ENCODE measurements at regions not wholly inside any gene's neighbourhood (a gene's known extent, or its start where the extent isn't known, plus 50 kb on each side); places are given as distances from the start of the nearest gene placed in this dataset.

DNA sequence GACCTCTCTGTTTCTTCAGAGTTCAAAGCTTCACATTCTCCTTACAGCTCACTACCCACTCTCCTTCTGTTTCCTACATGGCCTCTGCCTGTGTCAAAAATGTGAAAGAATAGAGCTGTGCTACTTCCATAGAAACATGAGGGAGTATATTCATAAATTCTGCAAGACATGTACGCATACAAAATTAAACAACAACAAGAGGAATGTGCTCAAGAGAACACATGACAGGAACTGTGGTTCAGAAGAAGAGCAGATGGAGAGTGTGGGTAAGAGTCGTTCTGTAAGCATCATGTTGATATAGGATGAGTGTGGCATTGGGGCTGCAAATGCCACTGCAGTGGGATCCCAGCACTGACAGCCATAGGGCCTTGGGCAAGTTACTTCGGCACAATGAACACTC lies 266.6 kb upstream of the SASH1 start:
- H3K4me1 ChIP-seq, result no peaks in the 10 kb centered on the region
- DNase-seq (ENCODE audit: low read depth in 1 of 2, low spot score in 1 of 2) (no peak), FAIRE-seq (no peak), ATAC-seq (no peak)
- ChIA-PET CTCF (no interaction called here), POLR2A (no interaction called here)
- H3K9me3 ChIP-seq, result no peaks in the 10 kb centered on the region
- H3K4me2 ChIP-seq, result no peak overlapping the region
- no peak overlapping the region for H3K27ac ChIP-seq
- TF ChIP-seq ZC3H11A (IDR thresholded peaks at IDR 0.05), result no peak
- TF ChIP-seq SREBF2 (IDR thresholded peaks at IDR 0.05), result no peak
- TF ChIP-seq MAZ (IDR thresholded peaks at IDR 0.05; ENCODE audit: borderline replicate concordance, low read depth, low read length), result no peak
- TF ChIP-seq FOSB (CRISPR knock-in tag; IDR thresholded peaks at IDR 0.05), result no peak
- TF ChIP-seq TFCP2L1 (CRISPR knock-in tag; IDR thresholded peaks at IDR 0.05), result no peak
- no peak for TF ChIP-seq TP53 (CRISPR knock-in tag; IDR thresholded peaks at IDR 0.05)
- H3K4me3 ChIP-seq, result no peak overlapping the region
- WGBS (ENCODE audit: missing lambda C conversion rate), result 55% methylated on average over 3 of the region's 3 CpGs

DNA sequence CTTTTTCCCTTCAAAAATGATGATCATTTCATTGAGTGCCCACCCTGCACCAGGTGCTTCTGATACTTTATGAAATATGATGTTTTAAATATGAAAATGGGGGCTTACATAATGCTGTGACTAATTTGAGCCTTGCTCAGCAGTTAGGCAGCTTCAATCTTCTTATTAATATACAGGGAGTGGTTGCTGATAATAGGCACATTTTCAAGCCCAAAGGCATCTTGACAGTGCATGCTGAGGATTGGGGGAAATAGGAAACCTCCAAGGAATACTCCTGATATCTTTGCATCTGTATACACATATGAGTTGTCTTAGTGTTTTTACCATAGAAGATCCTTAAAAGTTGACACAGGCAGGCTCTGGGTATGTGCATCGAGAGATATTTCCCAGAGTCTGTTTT lies 262.3 kb upstream of the SASH1 start:
- no peak for FAIRE-seq
- H3K9me3 ChIP-seq, result no peaks in the 10 kb centered on the region
- DNase-seq (ENCODE audit: low read depth in 1 of 2, low spot score in 1 of 2), result no peak
- TF ChIP-seq ZFP36 (IDR thresholded peaks at IDR 0.05; ENCODE audit: borderline replicate concordance, partially characterized antibody) (no peak), CBX2 (IDR thresholded peaks at IDR 0.05; ENCODE audit: borderline replicate concordance, low read depth) (no peak), FOSL2 (IDR thresholded peaks at IDR 0.05) (no peak), FOSL2 (CRISPR knock-in tag; IDR thresholded peaks at IDR 0.05) (no peak), HDAC2 (IDR thresholded peaks at IDR 0.05) (no peak), JUN (IDR thresholded peaks at IDR 0.05) (no peak), CHD2 (IDR thresholded peaks at IDR 0.05; ENCODE audit: low read length, partially characterized antibody) (no peak), RFX5 (IDR thresholded peaks at IDR 0.05) (no peak), BHLHE40 (IDR thresholded peaks at IDR 0.05; ENCODE audit: low read depth, low read length) (no peak), CEBPB (IDR thresholded peaks at IDR 0.05) (no peak)
- TF ChIP-seq, protein P1, sequence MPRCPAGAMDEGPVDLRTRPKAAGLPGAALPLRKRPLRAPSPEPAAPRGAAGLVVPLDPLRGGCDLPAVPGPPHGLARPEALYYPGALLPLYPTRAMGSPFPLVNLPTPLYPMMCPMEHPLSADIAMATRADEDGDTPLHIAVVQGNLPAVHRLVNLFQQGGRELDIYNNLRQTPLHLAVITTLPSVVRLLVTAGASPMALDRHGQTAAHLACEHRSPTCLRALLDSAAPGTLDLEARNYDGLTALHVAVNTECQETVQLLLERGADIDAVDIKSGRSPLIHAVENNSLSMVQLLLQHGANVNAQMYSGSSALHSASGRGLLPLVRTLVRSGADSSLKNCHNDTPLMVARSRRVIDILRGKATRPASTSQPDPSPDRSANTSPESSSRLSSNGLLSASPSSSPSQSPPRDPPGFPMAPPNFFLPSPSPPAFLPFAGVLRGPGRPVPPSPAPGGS (IDR thresholded peaks at IDR 0.05), result no peak
- TF ChIP-seq, protein P2, sequence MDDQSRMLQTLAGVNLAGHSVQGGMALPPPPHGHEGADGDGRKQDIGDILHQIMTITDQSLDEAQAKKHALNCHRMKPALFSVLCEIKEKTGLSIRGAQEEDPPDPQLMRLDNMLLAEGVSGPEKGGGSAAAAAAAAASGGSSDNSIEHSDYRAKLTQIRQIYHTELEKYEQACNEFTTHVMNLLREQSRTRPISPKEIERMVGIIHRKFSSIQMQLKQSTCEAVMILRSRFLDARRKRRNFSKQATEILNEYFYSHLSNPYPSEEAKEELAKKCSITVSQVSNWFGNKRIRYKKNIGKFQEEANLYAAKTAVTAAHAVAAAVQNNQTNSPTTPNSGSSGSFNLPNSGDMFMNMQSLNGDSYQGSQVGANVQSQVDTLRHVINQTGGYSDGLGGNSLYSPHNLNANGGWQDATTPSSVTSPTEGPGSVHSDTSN (IDR thresholded peaks at IDR 0.05), result no peak
- H3K4me3 ChIP-seq, result no peak overlapping the region
- ChIA-PET POLR2A (no interaction called here), CTCF (no interaction called here)
- 33% methylated on average over 1 of the region's 1 CpG for WGBS (ENCODE audit: missing lambda C conversion rate)
- no peak overlapping the region for H3K27ac ChIP-seq
- ATAC-seq, result no peak
- no peaks in the 10 kb centered on the region for H3K4me1 ChIP-seq
- H3K4me2 ChIP-seq, result no peak overlapping the region

DNA sequence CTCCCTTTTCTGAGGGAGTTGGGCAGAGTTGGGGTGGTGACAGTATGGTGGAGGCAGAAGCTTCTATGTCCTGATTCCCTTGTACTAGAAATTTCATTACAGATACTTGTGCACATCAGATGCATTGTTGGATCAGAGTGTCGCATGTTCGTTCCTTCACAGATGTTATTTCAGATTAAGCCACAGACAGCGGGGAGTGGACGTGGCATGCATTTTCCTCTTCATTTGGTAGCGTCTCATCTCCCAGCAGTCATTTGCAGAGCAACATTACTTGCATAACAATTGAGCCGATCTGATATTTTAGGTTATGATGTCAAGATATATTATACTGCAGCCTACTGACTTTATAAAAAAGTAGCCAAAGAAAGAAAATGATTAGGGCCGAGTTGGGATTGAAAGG lies 261.6 kb upstream of the SASH1 start:
- H3K27ac ChIP-seq, result no peak overlapping the region
- TF ChIP-seq NFE2L2 (conservative IDR thresholded peaks at IDR 0.05; ENCODE audit: low read length), result no peak
- TF ChIP-seq CHD2 (IDR thresholded peaks at IDR 0.05; ENCODE audit: low read length, partially characterized antibody), result no peak
- no peaks in the 10 kb centered on the region for H3K9me3 ChIP-seq
- FAIRE-seq, result no peak
- WGBS (ENCODE audit: missing lambda C conversion rate), result 80% methylated on average over 7 of the region's 7 CpGs
- CTCF ChIA-PET, result interaction anchor here (1.2 kb wide), 1 partner anchor 10 kb away, joined by 3 read pairs; no protein-coding TSS in a partner anchor
- ATAC-seq, result no peak
- DNase-seq (ENCODE audit: low read depth in 1 of 2, low spot score in 1 of 2), result no peak
- H3K4me1 ChIP-seq, result no peaks in the 10 kb centered on the region
- H3K4me2 ChIP-seq, result no peak overlapping the region
- POLR2A ChIA-PET, result no interaction called here
- no peak overlapping the region for H3K4me3 ChIP-seq

DNA sequence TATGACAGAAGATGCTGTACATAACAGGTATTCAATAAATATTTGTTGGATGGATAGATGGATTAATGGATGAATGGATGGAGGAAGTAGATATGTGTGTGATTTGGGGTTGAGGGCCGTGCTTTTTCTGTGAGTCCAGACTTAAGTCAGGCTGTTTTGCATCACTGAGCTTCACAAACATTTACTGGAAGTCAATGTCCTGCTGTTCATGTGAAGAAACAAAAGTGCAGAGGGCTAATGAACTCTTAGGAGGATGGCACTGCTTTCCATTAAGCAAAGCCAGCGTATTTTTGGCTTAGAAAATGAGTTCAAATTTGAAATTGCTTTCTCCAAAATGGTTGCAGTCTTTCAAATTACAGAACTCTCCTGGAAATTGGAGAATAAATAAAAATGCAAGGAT lies 260.6 kb upstream of the SASH1 start:
- Histone ChIP-seq H3K4me1 (no peaks in the 10 kb centered on the region), H3K9me3 (no peaks in the 10 kb centered on the region), H3K27ac (no peak overlapping the region), H3K4me2 (no peak overlapping the region), H3K4me3 (no peak overlapping the region)
- FAIRE-seq, result no peak
- WGBS (ENCODE audit: missing lambda C conversion rate), result 21% methylated on average over 2 of the region's 2 CpGs
- POLR2A ChIA-PET, result no interaction called here
- no peak for DNase-seq (ENCODE audit: low read depth in 1 of 2, low spot score in 1 of 2)
- CTCF ChIA-PET, result interaction anchor here (1.2 kb wide), 1 partner anchor 9 kb away, joined by 3 read pairs; no protein-coding TSS in a partner anchor
- TF ChIP-seq, protein P3, sequence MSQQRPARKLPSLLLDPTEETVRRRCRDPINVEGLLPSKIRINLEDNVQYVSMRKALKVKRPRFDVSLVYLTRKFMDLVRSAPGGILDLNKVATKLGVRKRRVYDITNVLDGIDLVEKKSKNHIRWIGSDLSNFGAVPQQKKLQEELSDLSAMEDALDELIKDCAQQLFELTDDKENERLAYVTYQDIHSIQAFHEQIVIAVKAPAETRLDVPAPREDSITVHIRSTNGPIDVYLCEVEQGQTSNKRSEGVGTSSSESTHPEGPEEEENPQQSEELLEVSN (IDR thresholded peaks at IDR 0.05; ENCODE audit: borderline replicate concordance, low read depth), result no peak
- no peak for TF ChIP-seq PHF8 (IDR thresholded peaks at IDR 0.05; ENCODE audit: borderline replicate concordance, low read depth)
- TF ChIP-seq, protein P4, sequence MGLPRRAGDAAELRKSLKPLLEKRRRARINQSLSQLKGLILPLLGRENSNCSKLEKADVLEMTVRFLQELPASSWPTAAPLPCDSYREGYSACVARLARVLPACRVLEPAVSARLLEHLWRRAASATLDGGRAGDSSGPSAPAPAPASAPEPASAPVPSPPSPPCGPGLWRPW (IDR thresholded peaks at IDR 0.05), result no peak
- no peak for TF ChIP-seq RAD21 (conservative IDR thresholded peaks at IDR 0.05 in 1 of 2, IDR thresholded peaks at IDR 0.05 in 1 of 2)
- no peak for TF ChIP-seq EHMT2 (IDR thresholded peaks at IDR 0.05; ENCODE audit: low read depth)
- no peak for TF ChIP-seq NFE2L2 (conservative IDR thresholded peaks at IDR 0.05; ENCODE audit: low read length)
- no peak for ATAC-seq
